ENCODE measurements at regions not wholly inside any gene's neighbourhood (a gene's known extent, or its start where the extent isn't known, plus 50 kb on each side); places are given as distances from the start of the nearest gene placed in this dataset.

DNA sequence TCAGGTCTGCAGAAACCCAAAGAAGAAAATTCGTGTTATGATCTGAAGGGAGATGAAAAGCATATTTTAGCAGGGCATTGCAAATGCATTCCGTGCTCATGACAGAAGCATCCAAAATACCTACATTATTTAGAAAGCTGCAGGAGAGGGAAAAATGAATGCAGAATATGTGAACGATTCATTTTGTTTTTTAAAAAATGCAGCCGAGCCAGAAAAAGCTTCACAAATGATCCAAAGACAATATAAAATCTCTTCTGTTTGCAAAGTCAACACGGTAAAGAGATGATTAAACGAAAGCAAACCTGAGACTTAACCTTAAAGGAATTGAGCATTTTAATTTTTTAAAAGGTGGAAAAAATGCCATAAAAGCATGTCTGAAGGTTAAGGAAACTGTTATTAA lies 136.1 kb upstream of the SULF2 start:
- BruUV-seq (replicated peaks), result no TSS peak
- TF ChIP-seq ZNF335 (CRISPR knock-in tag; IDR thresholded peaks at IDR 0.05), result no peak
- no peak for TF ChIP-seq ZNF367 (CRISPR knock-in tag; IDR thresholded peaks at IDR 0.05; ENCODE audit: borderline replicate concordance)
- TF ChIP-seq ERF (CRISPR knock-in tag; IDR thresholded peaks at IDR 0.05), result no peak
- no peak for TF ChIP-seq ATF7-NPFF (CRISPR knock-in tag; IDR thresholded peaks at IDR 0.05; ENCODE audit: low read depth)
- no peak for TF ChIP-seq NFE2L2 (IDR thresholded peaks at IDR 0.05; ENCODE audit: low read length)
- TF ChIP-seq SRSF4 (IDR thresholded peaks at IDR 0.05; ENCODE audit: low read depth, low read length, poor library complexity, severe bottlenecking), result no peak
- TF ChIP-seq, protein P1, sequence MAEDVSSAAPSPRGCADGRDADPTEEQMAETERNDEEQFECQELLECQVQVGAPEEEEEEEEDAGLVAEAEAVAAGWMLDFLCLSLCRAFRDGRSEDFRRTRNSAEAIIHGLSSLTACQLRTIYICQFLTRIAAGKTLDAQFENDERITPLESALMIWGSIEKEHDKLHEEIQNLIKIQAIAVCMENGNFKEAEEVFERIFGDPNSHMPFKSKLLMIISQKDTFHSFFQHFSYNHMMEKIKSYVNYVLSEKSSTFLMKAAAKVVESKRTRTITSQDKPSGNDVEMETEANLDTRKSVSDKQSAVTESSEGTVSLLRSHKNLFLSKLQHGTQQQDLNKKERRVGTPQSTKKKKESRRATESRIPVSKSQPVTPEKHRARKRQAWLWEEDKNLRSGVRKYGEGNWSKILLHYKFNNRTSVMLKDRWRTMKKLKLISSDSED (CRISPR knock-in tag; IDR thresholded peaks at IDR 0.05), result no peak
- Histone ChIP-seq H2AFZ (ENCODE audit: low read length) (no peak overlapping the region), H3K4me1 (ENCODE audit: insufficient read depth, low read length) (peaks cover 23% of the 10 kb centered on the region), H3K4me2 (ENCODE audit: low read depth, low read length) (no peak overlapping the region), H3K9me3 (ENCODE audit: low read length) (peaks cover 38% of the 10 kb centered on the region), H3K27me3 (ENCODE audit: control insufficient read depth in 1 of 2, insufficient read depth in 2 of 2, low read length in 2 of 2) (no peaks in the 10 kb centered on the region), H4K20me1 (ENCODE audit: insufficient read depth, low read length) (no peaks in the 10 kb centered on the region), H3K36me3 (replicated peaks in 1 of 2; ENCODE audit: control insufficient read depth in 1 of 2, insufficient read depth in 2 of 2, low read length in 2 of 2) (no peaks in the 10 kb centered on the region), H3K4me3 (replicated peaks in 1 of 3; ENCODE audit: insufficient read depth in 1 of 3, low read depth in 2 of 3, low read length in 3 of 3) (no peak overlapping the region), H3K9ac (ENCODE audit: insufficient read depth, low read depth, low read length) (no peak overlapping the region), H3K27ac (ENCODE audit: extremely low read length, insufficient read depth, low read length) (no peak overlapping the region), H3K79me2 (ENCODE audit: insufficient read depth, low read length) (no peaks in the 10 kb centered on the region)
- intact Hi-C loops (cut with micrococcal nuclease; ENCODE audit: unreplicated experiment) (no loop called here), in situ Hi-C loops (cut with HindIII; ENCODE audit: extremely low pct_ligation_motif_present, low pct_unique_long_range_greater_than_20kb) (no loop called here)
- FAIRE-seq (no peak), ATAC-seq (no peak), DNase-seq (ENCODE audit: low spot score) (no peak)
- ChIA-PET POLR2A (no interaction called here), CTCF (ENCODE audit: low intra/inter-chr PET ratio, low total read pairs) (no interaction called here)
- 42% methylated on average over 6 of the region's 6 CpGs for WGBS (ENCODE audit: low lambda C conversion rate)

DNA sequence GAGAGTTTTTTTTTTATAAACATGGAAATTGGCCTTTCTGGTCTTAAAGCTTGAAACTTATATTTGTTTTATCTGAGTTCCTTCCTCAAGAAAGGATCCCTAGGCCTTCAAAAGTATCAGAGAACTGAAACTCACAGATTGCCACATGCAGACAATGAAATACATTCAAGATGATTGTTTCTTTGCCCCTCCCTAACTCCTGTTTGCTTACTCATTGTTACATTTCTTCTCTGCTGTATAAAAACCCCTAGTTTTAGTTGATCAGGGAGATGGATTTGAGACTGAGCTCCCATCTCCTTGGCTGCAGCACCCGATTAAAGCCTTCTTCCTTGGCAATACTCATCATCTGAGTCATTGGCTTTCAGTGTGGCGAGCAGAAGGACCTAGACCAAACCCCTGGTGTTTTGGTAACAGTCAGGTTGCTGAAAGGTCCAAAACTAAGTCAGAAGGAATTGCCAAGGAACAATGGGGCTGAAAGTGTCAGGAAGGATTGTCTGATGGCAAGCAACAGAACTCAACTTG lies 132.3 kb upstream of the SULF2 start:
- 18% methylated on average over 2 of the region's 2 CpGs for WGBS (ENCODE audit: low lambda C conversion rate)
- no peaks in the 10 kb centered on the region for H4K20me1 ChIP-seq (ENCODE audit: insufficient read depth, low read length)
- CTCF ChIA-PET (ENCODE audit: low intra/inter-chr PET ratio, low total read pairs), result no interaction called here
- H3K9ac ChIP-seq (ENCODE audit: insufficient read depth, low read depth, low read length), result no peak overlapping the region
- intact Hi-C loops (cut with micrococcal nuclease; ENCODE audit: unreplicated experiment), result no loop called here
- no peaks in the 10 kb centered on the region for H3K36me3 ChIP-seq (replicated peaks in 1 of 2; ENCODE audit: control insufficient read depth in 1 of 2, insufficient read depth in 2 of 2, low read length in 2 of 2)
- no peak overlapping the region for H3K27ac ChIP-seq (ENCODE audit: extremely low read length, insufficient read depth, low read length)
- no peak overlapping the region for H3K4me3 ChIP-seq (replicated peaks in 1 of 3; ENCODE audit: insufficient read depth in 1 of 3, low read depth in 2 of 3, low read length in 3 of 3)
- DNase-seq (ENCODE audit: low spot score) (no peak), FAIRE-seq (no peak), ATAC-seq (no peak)
- in situ Hi-C loops (cut with HindIII; ENCODE audit: extremely low pct_ligation_motif_present, low pct_unique_long_range_greater_than_20kb), result no loop called here
- no peaks in the 10 kb centered on the region for H3K79me2 ChIP-seq (ENCODE audit: insufficient read depth, low read length)
- H2AFZ ChIP-seq (ENCODE audit: low read length), result no peak overlapping the region
- no TSS peak for BruUV-seq (replicated peaks)
- peaks cover 47% of the 10 kb centered on the region for H3K9me3 ChIP-seq (ENCODE audit: low read length)
- H3K4me1 ChIP-seq (ENCODE audit: insufficient read depth, low read length), result peaks cover 46% of the 10 kb centered on the region
- TF ChIP-seq KMT2B (CRISPR knock-in tag; IDR thresholded peaks at IDR 0.05) (no peak), ZNF124 (CRISPR knock-in tag; IDR thresholded peaks at IDR 0.05) (peak; percentile 100)
- POLR2A ChIA-PET, result no interaction called here
- H3K4me2 ChIP-seq (ENCODE audit: low read depth, low read length), result no peak overlapping the region
- H3K27me3 ChIP-seq (ENCODE audit: control insufficient read depth in 1 of 2, insufficient read depth in 2 of 2, low read length in 2 of 2), result no peaks in the 10 kb centered on the region
